Stimulated activated naive CD8-positive, alpha-beta T cell treated with anti-CD3 and anti-CD28 coated beads, Interleukin-15, Interleukin-2, amounts not matched to agents 100 ng/mL and 50 ng/mL, for 24 hours (primary cell): ENCODE measurements at regions not wholly inside any gene's neighbourhood (a gene's known extent, or its start where the extent isn't known, plus 50 kb on each side); places are given as distances from the start of the nearest gene placed in this dataset.
"Not testable (repeated sequence)": the region's sequence is repeated elsewhere in the genome, so short reads cannot be mapped to it uniquely, and the experiment has no call there.

Experiments
- H3K27ac Mint-ChIP-seq: one replicate; pipeline ENCODE4 v1.8.0; 2021; ENCODE audit warnings: mild to moderate bottlenecking, mixed read lengths
- H3K27me3 Mint-ChIP-seq: one replicate; pipeline ENCODE4 v1.8.0; 2021; ENCODE audit warnings: mixed read lengths
- H3K36me3 Mint-ChIP-seq: one replicate; pipeline ENCODE4 v1.8.0; 2021; ENCODE audit warnings: low read depth, mixed read lengths
- H3K4me1 Mint-ChIP-seq: one replicate; pipeline ENCODE4 v1.8.0; 2021; ENCODE audit warnings: low read depth, mixed read lengths
- H3K4me3 Mint-ChIP-seq: one replicate; pipeline ENCODE4 v1.8.0; 2021; ENCODE audit warnings: mild to moderate bottlenecking, mixed read lengths
- H3K9me3 Mint-ChIP-seq: one replicate; pipeline ENCODE4 v1.8.0; 2021; ENCODE audit warnings: mixed read lengths

DNA sequence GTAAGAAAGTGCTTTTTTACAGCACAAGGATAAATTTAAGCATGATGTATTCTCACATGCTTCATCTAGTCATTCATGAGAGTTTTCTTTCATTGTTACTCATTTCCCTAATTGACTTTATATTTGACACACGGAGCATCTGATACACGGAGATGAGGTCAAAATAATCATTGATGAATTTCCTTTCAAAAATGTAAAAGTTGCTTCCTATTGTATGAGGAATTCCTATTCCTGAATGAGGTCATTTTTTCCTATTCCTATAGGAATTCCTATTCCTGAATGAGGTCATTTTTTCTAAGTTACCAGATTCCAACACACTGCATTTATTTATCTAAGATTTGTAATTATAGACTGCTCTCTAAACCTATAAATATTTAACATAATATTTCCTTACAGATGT is 316.7 kb upstream of the KITLG start:
- Mint-ChIP-seq H3K4me3 (no peak overlapping the region), H3K27ac (no peak overlapping the region), H3K4me1 (no peaks in the 10 kb centered on the region), H3K9me3 (no peaks in the 10 kb centered on the region), H3K27me3 (no peaks in the 10 kb centered on the region), H3K36me3 (no peaks in the 10 kb centered on the region)

- Mint-ChIP-seq H3K4me1 (no peaks in the 10 kb centered on the region), H3K9me3 (no peaks in the 10 kb centered on the region), H3K36me3 (no peaks in the 10 kb centered on the region), H3K4me3 (no peak overlapping the region), H3K27ac (no peak overlapping the region), H3K27me3 (no peaks in the 10 kb centered on the region)
Measured at GRCh38 chr12:88895634-88896033, 315.4 kb upstream of the KITLG start.

- Mint-ChIP-seq H3K27ac (no peak overlapping the region), H3K4me1 (no peaks in the 10 kb centered on the region)
Measured at GRCh38 chr12:88893801-88894200, 313.5 kb upstream of the KITLG start.

GRCh38 chr12:88891434-88891833 is 311.2 kb upstream of the KITLG start:
- H3K4me3 Mint-ChIP-seq, H3K36me3 Mint-ChIP-seq, H3K4me1 Mint-ChIP-seq, H3K9me3 Mint-ChIP-seq, H3K27ac Mint-ChIP-seq, H3K27me3 Mint-ChIP-seq: not testable (repeated sequence)

More at GRCh38 chr12:88893801-88894200, 313.5 kb upstream of the KITLG start:
- H3K27me3 Mint-ChIP-seq = no peaks in the 10 kb centered on the region
- no peak overlapping the region for H3K4me3 Mint-ChIP-seq
- no peaks in the 10 kb centered on the region for H3K9me3 Mint-ChIP-seq
- no peaks in the 10 kb centered on the region for H3K36me3 Mint-ChIP-seq

DNA sequence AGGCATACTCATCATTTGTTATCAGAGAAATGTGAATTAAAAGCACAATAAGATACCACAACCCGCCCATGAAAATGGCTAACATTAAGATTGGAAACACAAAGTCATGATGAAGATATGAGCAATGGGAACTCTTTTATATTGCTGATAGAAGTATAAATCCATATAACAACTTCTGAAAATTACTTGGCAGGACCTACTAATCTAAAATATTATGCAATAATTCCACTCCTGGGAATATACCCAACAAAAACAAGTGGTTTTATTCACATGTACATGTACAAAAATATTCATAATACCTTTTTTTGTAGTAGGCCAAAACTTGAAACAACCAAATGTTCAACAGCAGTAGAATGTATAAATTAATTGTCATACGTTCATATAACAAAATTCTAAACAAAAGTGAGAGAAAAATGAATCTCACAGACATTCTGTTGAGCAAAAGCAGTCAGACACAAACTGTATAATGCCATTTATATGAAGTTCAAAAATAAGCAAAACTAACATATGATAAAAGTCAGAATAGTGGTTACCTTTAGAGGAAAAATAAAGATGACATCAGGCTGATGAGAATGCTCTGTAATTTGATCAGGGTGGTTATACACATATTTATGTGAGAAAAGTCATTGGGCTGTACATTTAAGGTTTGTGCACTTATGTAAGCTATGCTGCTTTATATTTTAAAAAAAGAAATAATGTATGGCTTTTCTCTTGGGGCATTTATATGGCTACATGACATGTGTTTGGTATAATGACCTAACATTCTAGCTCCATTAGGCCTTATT is 309.2 kb upstream of the KITLG start:
- H3K36me3 Mint-ChIP-seq = no peaks in the 10 kb centered on the region
- no peak overlapping the region for H3K27ac Mint-ChIP-seq
- H3K4me1 Mint-ChIP-seq = no peaks in the 10 kb centered on the region
- no peaks in the 10 kb centered on the region for H3K9me3 Mint-ChIP-seq
- H3K4me3 Mint-ChIP-seq = no peak overlapping the region
- H3K27me3 Mint-ChIP-seq = no peaks in the 10 kb centered on the region

DNA sequence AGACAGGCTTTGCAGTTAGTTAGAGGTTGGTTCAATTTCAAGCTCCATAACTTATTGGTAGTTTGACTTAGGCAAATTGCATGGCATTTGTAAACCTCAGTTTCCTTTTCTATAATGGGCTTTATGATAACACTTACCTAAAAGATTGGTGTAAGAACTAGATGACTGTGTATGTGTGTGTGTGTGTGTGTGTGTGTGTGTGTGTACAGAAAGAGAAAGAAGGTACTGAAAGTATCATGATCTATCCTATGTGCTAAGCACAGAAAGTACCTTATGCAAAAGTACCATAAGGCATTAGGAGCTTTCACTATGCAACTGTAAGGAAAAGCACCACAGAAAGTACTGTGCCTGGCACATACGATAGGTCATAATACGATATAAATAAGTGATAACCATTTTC is 304.3 kb upstream of the KITLG start:
- Mint-ChIP-seq H3K9me3 (no peaks in the 10 kb centered on the region), H3K4me3 (no peak overlapping the region), H3K27me3 (no peaks in the 10 kb centered on the region), H3K36me3 (no peaks in the 10 kb centered on the region), H3K4me1 (no peaks in the 10 kb centered on the region), H3K27ac (no peak overlapping the region)

DNA sequence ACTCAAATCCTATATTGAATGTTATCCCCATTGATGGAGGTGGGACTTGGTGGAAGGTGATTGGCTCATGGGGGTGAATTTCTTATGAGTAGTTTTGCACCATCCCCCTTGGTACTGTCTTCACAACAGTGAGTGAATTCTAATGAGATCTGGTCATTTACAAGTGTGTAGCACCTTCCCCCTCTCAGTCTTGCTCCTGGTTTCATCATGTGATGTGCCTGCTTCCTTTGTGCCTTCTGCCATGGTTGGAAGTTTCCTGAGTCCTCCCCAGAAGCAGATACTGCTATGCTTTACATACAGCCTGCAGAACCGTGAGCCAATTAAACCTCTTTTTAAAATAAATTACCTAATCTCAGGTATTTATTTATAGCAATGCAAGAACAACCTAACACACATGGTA is 302.4 kb upstream of the KITLG start:
- no peaks in the 10 kb centered on the region for H3K36me3 Mint-ChIP-seq
- no peaks in the 10 kb centered on the region for H3K27me3 Mint-ChIP-seq
- no peak overlapping the region for H3K27ac Mint-ChIP-seq
- no peaks in the 10 kb centered on the region for H3K9me3 Mint-ChIP-seq
- H3K4me1 Mint-ChIP-seq = no peaks in the 10 kb centered on the region
- no peak overlapping the region for H3K4me3 Mint-ChIP-seq

GRCh38 chr12:88880051-88880450 is 299.8 kb upstream of the KITLG start:
- H3K4me1 Mint-ChIP-seq = no peaks in the 10 kb centered on the region

DNA sequence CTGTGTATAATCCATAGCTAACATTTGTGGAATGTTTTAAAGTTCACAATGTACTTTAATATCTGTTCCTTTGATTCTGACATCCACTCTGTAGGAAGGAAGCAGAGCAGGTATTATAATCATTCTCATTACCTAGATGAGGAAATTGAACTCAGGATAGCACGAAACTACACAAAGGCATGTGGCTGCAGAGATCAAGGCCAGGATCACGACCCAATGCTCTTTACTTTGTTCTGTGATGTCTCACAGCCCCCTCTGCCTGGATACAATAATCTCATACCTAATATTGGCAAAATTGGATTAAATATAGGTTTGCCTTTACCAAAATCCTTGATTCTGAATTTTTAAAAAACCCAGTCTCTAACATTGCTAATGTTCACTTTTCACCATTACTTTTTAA is 298.0 kb upstream of the KITLG start:
- Mint-ChIP-seq H3K27me3 (no peaks in the 10 kb centered on the region), H3K27ac (no peak overlapping the region), H3K4me3 (no peak overlapping the region), H3K36me3 (no peaks in the 10 kb centered on the region), H3K9me3 (no peaks in the 10 kb centered on the region), H3K4me1 (no peaks in the 10 kb centered on the region)

More at GRCh38 chr12:88880051-88880450, 299.8 kb upstream of the KITLG start:
- Mint-ChIP-seq H3K27me3 (no peaks in the 10 kb centered on the region), H3K9me3 (no peaks in the 10 kb centered on the region), H3K27ac (no peak overlapping the region), H3K36me3 (no peaks in the 10 kb centered on the region), H3K4me3 (no peak overlapping the region)

DNA sequence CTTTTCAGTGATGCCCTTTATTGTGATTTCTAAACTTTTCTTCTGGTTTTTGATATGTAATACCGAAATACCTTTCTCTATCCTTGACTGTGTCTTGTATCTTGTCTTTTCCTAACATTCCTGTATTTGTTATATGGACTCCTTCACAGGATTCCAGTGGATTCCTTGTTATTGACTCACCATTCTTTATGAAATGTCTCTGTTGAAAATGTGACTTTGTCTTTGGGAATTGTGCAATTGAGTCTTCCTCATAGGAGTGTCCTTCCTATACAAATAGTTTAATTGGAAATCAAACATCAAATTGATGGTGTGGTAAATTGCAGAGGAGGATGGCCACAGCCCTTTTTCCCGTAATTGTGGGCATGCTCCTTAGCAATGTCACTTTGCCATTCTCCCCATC is 296.6 kb upstream of the KITLG start:
- Mint-ChIP-seq H3K4me3 (no peak overlapping the region), H3K4me1 (no peaks in the 10 kb centered on the region), H3K27me3 (no peaks in the 10 kb centered on the region), H3K9me3 (no peaks in the 10 kb centered on the region), H3K36me3 (no peaks in the 10 kb centered on the region), H3K27ac (no peak overlapping the region)

- Mint-ChIP-seq H3K27me3 (no peaks in the 10 kb centered on the region), H3K9me3 (no peaks in the 10 kb centered on the region), H3K4me1 (no peaks in the 10 kb centered on the region)
Measured at GRCh38 chr12:88870000-88870737, 289.9 kb upstream of the KITLG start.

GRCh38 chr12:88868050-88868449 is 287.8 kb upstream of the KITLG start:
- Mint-ChIP-seq H3K4me1 (no peaks in the 10 kb centered on the region), H3K4me3 (no peak overlapping the region), H3K27me3 (no peaks in the 10 kb centered on the region), H3K27ac (no peak overlapping the region), H3K36me3 (no peaks in the 10 kb centered on the region), H3K9me3 (no peaks in the 10 kb centered on the region)

More at GRCh38 chr12:88870000-88870737, 289.9 kb upstream of the KITLG start:
- Mint-ChIP-seq H3K27ac (no peak overlapping the region), H3K36me3 (no peaks in the 10 kb centered on the region), H3K4me3 (no peak overlapping the region)

DNA sequence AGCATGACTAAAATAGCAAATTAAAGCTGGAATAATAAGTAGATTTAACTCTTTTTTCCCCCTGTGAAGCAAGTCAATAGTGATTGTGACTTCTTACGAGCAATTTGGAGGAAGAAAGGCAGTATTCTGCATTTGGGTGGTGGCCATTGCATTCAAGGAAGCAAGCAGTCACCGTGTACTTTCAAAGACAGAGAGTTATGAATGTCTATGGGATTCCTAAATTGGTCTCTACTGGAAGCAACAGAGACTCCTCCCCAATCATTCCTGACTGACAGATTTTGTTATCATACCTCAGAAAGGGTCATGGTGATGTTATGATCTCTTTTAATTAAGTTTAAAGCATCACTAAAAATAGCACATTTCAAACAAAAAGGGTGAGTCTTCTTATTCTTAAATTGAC is 287.2 kb upstream of the KITLG start:
- Mint-ChIP-seq H3K27ac (no peak overlapping the region), H3K27me3 (no peaks in the 10 kb centered on the region), H3K4me1 (no peaks in the 10 kb centered on the region), H3K4me3 (no peak overlapping the region), H3K9me3 (no peaks in the 10 kb centered on the region), H3K36me3 (no peaks in the 10 kb centered on the region)

DNA sequence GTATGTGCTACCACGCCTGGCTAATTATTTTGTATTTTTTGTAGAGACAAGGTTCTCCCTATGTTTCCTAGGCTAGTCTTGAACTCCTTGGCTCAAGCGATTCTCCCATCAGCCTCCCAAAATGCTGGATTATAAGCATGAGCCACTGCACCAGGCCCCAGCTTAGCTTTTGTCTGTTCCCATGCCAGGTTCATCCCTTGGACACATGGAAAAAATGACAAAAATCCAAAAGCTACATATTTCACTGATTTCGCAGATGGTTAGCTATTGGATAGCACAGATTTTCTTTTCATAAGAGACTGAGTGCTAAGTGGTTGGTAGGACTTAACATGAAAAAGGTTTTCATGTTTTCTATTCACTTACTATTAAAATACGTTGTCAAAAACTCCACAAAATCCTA is 286.6 kb upstream of the KITLG start:
- H3K27ac Mint-ChIP-seq = no peak overlapping the region
- no peaks in the 10 kb centered on the region for H3K4me1 Mint-ChIP-seq
- H3K4me3 Mint-ChIP-seq = no peak overlapping the region
- H3K9me3 Mint-ChIP-seq = no peaks in the 10 kb centered on the region
- H3K36me3 Mint-ChIP-seq = no peaks in the 10 kb centered on the region
- no peaks in the 10 kb centered on the region for H3K27me3 Mint-ChIP-seq

DNA sequence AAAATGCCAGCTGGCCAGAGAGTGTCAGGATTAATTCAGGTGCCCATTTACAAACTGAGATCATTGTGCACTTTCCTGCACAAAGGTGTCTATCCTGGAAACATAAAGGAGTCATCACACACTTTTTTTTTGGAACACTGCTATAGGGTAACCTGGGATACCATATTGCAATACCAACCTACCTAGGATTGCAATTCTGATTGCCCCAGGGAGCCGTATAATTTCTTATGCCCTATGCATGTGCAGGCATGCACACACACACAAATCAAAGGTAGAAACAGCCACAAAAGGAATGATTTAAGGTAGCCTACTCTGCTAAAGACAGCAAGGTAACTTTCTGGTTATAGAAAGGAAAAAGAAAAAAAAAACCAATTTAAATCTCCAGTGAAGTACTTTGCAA is 285.3 kb upstream of the KITLG start:
- H3K4me1 Mint-ChIP-seq = no peaks in the 10 kb centered on the region
- H3K36me3 Mint-ChIP-seq = no peaks in the 10 kb centered on the region
- H3K4me3 Mint-ChIP-seq = no peak overlapping the region
- no peak overlapping the region for H3K27ac Mint-ChIP-seq
- H3K27me3 Mint-ChIP-seq = no peaks in the 10 kb centered on the region
- H3K9me3 Mint-ChIP-seq = no peaks in the 10 kb centered on the region

DNA sequence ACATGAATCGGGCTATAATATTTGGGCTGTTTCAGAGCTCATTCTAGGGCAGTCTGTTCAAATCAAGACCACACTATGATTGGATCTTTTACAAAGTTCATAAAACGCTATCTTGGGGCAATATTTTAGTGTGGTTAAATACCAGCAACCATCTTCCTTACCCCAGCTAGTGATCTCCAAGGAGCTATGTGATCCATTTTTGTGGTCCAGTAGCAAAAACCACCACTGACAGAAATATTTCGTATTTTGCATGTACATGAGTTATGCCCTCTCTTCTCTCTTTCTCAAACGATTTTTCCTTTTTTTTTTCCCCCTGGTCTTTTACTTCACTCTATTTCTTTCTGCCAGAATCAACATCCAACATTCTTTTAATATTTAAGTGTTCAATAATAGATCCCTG is 280.6 kb upstream of the KITLG start:
- no peaks in the 10 kb centered on the region for H3K9me3 Mint-ChIP-seq
- H3K27me3 Mint-ChIP-seq = no peaks in the 10 kb centered on the region
- no peak overlapping the region for H3K27ac Mint-ChIP-seq
- H3K36me3 Mint-ChIP-seq = no peaks in the 10 kb centered on the region
- no peaks in the 10 kb centered on the region for H3K4me1 Mint-ChIP-seq
- no peak overlapping the region for H3K4me3 Mint-ChIP-seq
